ENCODE measurements at regions not wholly inside any gene's neighbourhood (a gene's known extent, or its start where the extent isn't known, plus 50 kb on each side); places are given as distances from the start of the nearest gene placed in this dataset.

DNA sequence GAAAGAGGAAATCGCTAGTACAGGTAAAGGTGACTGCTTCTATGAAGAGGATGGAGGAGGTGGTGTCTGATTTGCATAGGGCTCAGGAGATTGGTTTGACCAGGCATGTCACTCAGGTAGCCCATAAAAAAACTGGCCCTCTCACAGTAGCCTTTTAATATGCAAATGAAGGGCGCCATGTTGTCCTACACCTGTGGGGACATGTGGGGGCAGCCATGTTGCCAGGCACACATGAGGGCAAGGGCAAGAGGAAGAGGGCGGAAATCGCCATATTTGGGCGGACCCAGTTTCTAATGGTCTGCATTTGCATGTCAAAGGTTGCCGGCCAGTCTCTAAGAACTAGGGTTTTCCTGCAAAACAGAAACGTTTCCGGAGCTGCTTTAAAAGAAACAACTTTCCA, 1330.6 kb downstream of the DSC3 start:
- FAIRE-seq (no peak), ATAC-seq (no peak)

GRCh38 chr18:29693334-29693733, 1349.2 kb downstream of the DSC3 start:
- FAIRE-seq, result no peak
- no peak overlapping the region for H3K9ac ChIP-seq (ENCODE audit: insufficient read depth, low read depth, low read length)
- H4K20me1 ChIP-seq (ENCODE audit: insufficient read depth, low read length), result no peaks in the 10 kb centered on the region
- no peaks in the 10 kb centered on the region for H3K27me3 ChIP-seq (ENCODE audit: control insufficient read depth in 1 of 2, insufficient read depth in 2 of 2, low read length in 2 of 2)
- DNase-seq (ENCODE audit: low spot score), result no peak
- ChIA-PET POLR2A (no interaction called here), CTCF (ENCODE audit: low intra/inter-chr PET ratio, low total read pairs) (no interaction called here)
- intact Hi-C loops (cut with micrococcal nuclease; ENCODE audit: unreplicated experiment) (no loop called here), in situ Hi-C loops (cut with HindIII; ENCODE audit: extremely low pct_ligation_motif_present, low pct_unique_long_range_greater_than_20kb) (no loop called here)
- H3K9me3 ChIP-seq (ENCODE audit: low read length), result no peaks in the 10 kb centered on the region
- no peak for TF ChIP-seq EHMT2 (IDR thresholded peaks at IDR 0.05; ENCODE audit: borderline replicate concordance, low read depth, low read length)
- no peak overlapping the region for H2AFZ ChIP-seq (ENCODE audit: low read length)
- H3K79me2 ChIP-seq (ENCODE audit: insufficient read depth, low read length), result no peaks in the 10 kb centered on the region
- H3K4me2 ChIP-seq (ENCODE audit: low read depth, low read length), result no peak overlapping the region
- BruUV-seq (replicated peaks), result no TSS peak
- no peak for ATAC-seq
- no peak overlapping the region for H3K27ac ChIP-seq (ENCODE audit: extremely low read length, insufficient read depth, low read length)
- no peak overlapping the region for H3K4me3 ChIP-seq (replicated peaks in 1 of 3; ENCODE audit: insufficient read depth in 1 of 3, low read depth in 2 of 3, low read length in 3 of 3)
- 45% methylated on average over 1 of the region's 1 CpG for WGBS (ENCODE audit: low lambda C conversion rate)
- no peaks in the 10 kb centered on the region for H3K36me3 ChIP-seq (replicated peaks in 1 of 2; ENCODE audit: control insufficient read depth in 1 of 2, insufficient read depth in 2 of 2, low read length in 2 of 2)
- H3K4me1 ChIP-seq (ENCODE audit: insufficient read depth, low read length), result no peaks in the 10 kb centered on the region

More for the DNA sequence above, 1330.6 kb downstream of the DSC3 start:
- CTCF ChIA-PET (ENCODE audit: low intra/inter-chr PET ratio, low total read pairs), result no interaction called here
- Histone ChIP-seq H4K20me1 (ENCODE audit: insufficient read depth, low read length) (no peaks in the 10 kb centered on the region), H3K36me3 (replicated peaks in 1 of 2; ENCODE audit: control insufficient read depth in 1 of 2, insufficient read depth in 2 of 2, low read length in 2 of 2) (no peaks in the 10 kb centered on the region), H3K79me2 (ENCODE audit: insufficient read depth, low read length) (no peaks in the 10 kb centered on the region), H3K9me3 (ENCODE audit: low read length) (no peaks in the 10 kb centered on the region), H3K27me3 (ENCODE audit: control insufficient read depth in 1 of 2, insufficient read depth in 2 of 2, low read length in 2 of 2) (no peaks in the 10 kb centered on the region), H3K4me2 (ENCODE audit: low read depth, low read length) (no peak overlapping the region), H3K4me3 (replicated peaks in 1 of 3; ENCODE audit: insufficient read depth in 1 of 3, low read depth in 2 of 3, low read length in 3 of 3) (no peak overlapping the region), H2AFZ (ENCODE audit: low read length) (no peak overlapping the region), H3K9ac (ENCODE audit: insufficient read depth, low read depth, low read length) (no peak overlapping the region), H3K27ac (ENCODE audit: extremely low read length, insufficient read depth, low read length) (no peak overlapping the region), H3K4me1 (ENCODE audit: insufficient read depth, low read length) (0 out of 2 replicates have a peak, but pooled peaks cover 4% of the 10 kb centered on the region)
- POLR2A ChIA-PET, result no interaction called here
- intact Hi-C loops (cut with micrococcal nuclease; ENCODE audit: unreplicated experiment) (no loop called here), in situ Hi-C loops (cut with HindIII; ENCODE audit: extremely low pct_ligation_motif_present, low pct_unique_long_range_greater_than_20kb) (no loop called here)
- 30% methylated on average over 8 of the region's 8 CpGs for WGBS (ENCODE audit: low lambda C conversion rate)
- DNase-seq (ENCODE audit: low spot score), result no peak
- TF ChIP-seq ZNF556 (CRISPR knock-in tag; IDR thresholded peaks at IDR 0.05; ENCODE audit: borderline replicate concordance), result no peak
- peak; percentile 69; the same call in 1 of the 2 replicates for TF ChIP-seq SRF (IDR thresholded peaks at IDR 0.05; ENCODE audit: low read depth, low read length)
- BruUV-seq (replicated peaks), result no TSS peak

DNA sequence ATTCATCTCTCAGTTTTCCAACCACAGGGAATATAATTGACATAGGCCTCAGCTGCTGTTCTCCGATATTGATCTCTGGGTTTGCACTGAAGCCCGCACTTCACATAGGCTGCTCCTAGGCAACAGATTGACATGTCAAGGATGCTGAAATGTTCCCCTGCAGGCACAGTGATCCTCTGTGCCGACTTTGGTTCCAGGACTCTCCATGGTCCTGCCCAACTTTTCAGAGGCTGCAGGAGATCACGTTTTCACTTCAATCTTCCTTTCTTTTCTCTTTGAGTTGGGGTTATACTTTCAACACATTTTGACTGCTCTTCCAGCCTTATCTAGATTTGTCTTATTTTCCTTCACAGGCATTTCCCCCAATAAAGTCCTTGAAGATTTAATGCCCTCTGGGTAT, 1361.0 kb downstream of the DSC3 start:
- BruUV-seq (replicated peaks), result no TSS peak
- Histone ChIP-seq H4K20me1 (ENCODE audit: insufficient read depth, low read length) (no peaks in the 10 kb centered on the region), H3K4me3 (replicated peaks in 1 of 3; ENCODE audit: insufficient read depth in 1 of 3, low read depth in 2 of 3, low read length in 3 of 3) (no peak overlapping the region), H3K27ac (ENCODE audit: extremely low read length, insufficient read depth, low read length) (no peak overlapping the region), H3K79me2 (ENCODE audit: insufficient read depth, low read length) (no peaks in the 10 kb centered on the region), H2AFZ (ENCODE audit: low read length) (no peak overlapping the region), H3K9me3 (ENCODE audit: low read length) (no peaks in the 10 kb centered on the region), H3K36me3 (replicated peaks in 1 of 2; ENCODE audit: control insufficient read depth in 1 of 2, insufficient read depth in 2 of 2, low read length in 2 of 2) (no peaks in the 10 kb centered on the region), H3K4me2 (ENCODE audit: low read depth, low read length) (no peak overlapping the region), H3K9ac (ENCODE audit: insufficient read depth, low read depth, low read length) (no peak overlapping the region), H3K27me3 (ENCODE audit: control insufficient read depth in 1 of 2, insufficient read depth in 2 of 2, low read length in 2 of 2) (no peaks in the 10 kb centered on the region), H3K4me1 (ENCODE audit: insufficient read depth, low read length) (no peaks in the 10 kb centered on the region)
- TF ChIP-seq ZBTB7A (CRISPR knock-in tag; IDR thresholded peaks at IDR 0.05) (no peak), FOSL2 (CRISPR knock-in tag; IDR thresholded peaks at IDR 0.05) (no peak), NFKBIZ (CRISPR knock-in tag; IDR thresholded peaks at IDR 0.05) (no peak), ZNF552 (CRISPR knock-in tag; IDR thresholded peaks at IDR 0.05; ENCODE audit: borderline replicate concordance) (no peak), ZNF570 (CRISPR knock-in tag; IDR thresholded peaks at IDR 0.05; ENCODE audit: borderline replicate concordance) (no peak), DMAP1 (CRISPR knock-in tag; IDR thresholded peaks at IDR 0.05) (no peak)
- TF ChIP-seq, protein P1, sequence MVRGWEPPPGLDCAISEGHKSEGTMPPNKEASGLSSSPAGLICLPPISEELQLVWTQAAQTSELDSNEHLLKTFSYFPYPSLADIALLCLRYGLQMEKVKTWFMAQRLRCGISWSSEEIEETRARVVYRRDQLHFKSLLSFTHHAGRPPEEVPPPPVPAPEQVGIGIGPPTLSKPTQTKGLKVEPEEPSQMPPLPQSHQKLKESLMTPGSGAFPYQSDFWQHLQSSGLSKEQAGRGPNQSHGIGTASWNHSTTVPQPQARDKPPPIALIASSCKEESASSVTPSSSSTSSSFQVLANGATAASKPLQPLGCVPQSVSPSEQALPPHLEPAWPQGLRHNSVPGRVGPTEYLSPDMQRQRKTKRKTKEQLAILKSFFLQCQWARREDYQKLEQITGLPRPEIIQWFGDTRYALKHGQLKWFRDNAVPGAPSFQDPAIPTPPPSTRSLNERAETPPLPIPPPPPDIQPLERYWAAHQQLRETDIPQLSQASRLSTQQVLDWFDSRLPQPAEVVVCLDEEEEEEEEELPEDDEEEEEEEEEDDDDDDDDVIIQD (CRISPR knock-in tag; IDR thresholded peaks at IDR 0.05; ENCODE audit: low read depth), result no peak
- POLR2A ChIA-PET, result no interaction called here
- CTCF ChIA-PET (ENCODE audit: low intra/inter-chr PET ratio, low total read pairs), result no interaction called here
- ATAC-seq, result no peak
- DNase-seq (ENCODE audit: low spot score), result no peak
- 0% methylated on average over 4 of the region's 4 CpGs for WGBS (ENCODE audit: low lambda C conversion rate)
- intact Hi-C loops (cut with micrococcal nuclease; ENCODE audit: unreplicated experiment) (no loop called here), in situ Hi-C loops (cut with HindIII; ENCODE audit: extremely low pct_ligation_motif_present, low pct_unique_long_range_greater_than_20kb) (no loop called here)
- FAIRE-seq, result no peak
